ENCODE measurements at regions not wholly inside any gene's neighbourhood (a gene's known extent, or its start where the extent isn't known, plus 50 kb on each side); places are given as distances from the start of the nearest gene placed in this dataset.

- no peak for TF ChIP-seq CTCF (IDR thresholded peaks at IDR 0.05)
- TF ChIP-seq POLR2A (IDR thresholded peaks at IDR 0.05), result no peak
Observed at GRCh38 chr2:16293398-16293797, 353.0 kb downstream of the MYCN start.

Measured in thyroid gland (tissue), 4 donors.